GM19395 (cell line): ENCODE measurements at regions not wholly inside any gene's neighbourhood (a gene's known extent, or its start where the extent isn't known, plus 50 kb on each side); places are given as distances from the start of the nearest gene placed in this dataset.

Experiments
- ATAC-seq: cut with Tn5 transposase; IDR thresholded peaks from one replicate; pipeline ENCODE4 v1.9.1; 2021; ENCODE audit warnings: mild to moderate bottlenecking, moderate library complexity; ENCODE audit not compliant: unreplicated experiment

GRCh38 chr4:125891597-125892258 lies 577.0 kb downstream of the FAT4 start:
- ATAC-seq: no peak

- ATAC-seq: no peak
Measured at GRCh38 chr4:125904802-125905201, 590.0 kb downstream of the FAT4 start.

GRCh38 chr4:125911058-125911457 lies 596.3 kb downstream of the FAT4 start:
- no peak for ATAC-seq

- ATAC-seq: no peak
Measured at GRCh38 chr4:125911481-125911880, 596.7 kb downstream of the FAT4 start.

GRCh38 chr4:125917559-125917958 lies 602.8 kb downstream of the FAT4 start:
- no peak for ATAC-seq

GRCh38 chr4:125928652-125929051 lies 613.9 kb downstream of the FAT4 start:
- ATAC-seq: no peak

GRCh38 chr4:125938541-125938940 lies 623.8 kb downstream of the FAT4 start:
- ATAC-seq: no peak

- no peak for ATAC-seq
Measured at GRCh38 chr4:125940426-125940825, 625.7 kb downstream of the FAT4 start.

- no peak for ATAC-seq
Measured at GRCh38 chr4:125944966-125945365, 630.2 kb downstream of the FAT4 start.

GRCh38 chr4:125948021-125948420 lies 633.3 kb downstream of the FAT4 start:
- ATAC-seq: no peak

GRCh38 chr4:125951261-125951887 lies 636.6 kb downstream of the FAT4 start:
- no peak for ATAC-seq

- ATAC-seq: no peak
Measured at GRCh38 chr4:125952631-125953030, 637.9 kb downstream of the FAT4 start.

GRCh38 chr4:125956276-125956675 lies 641.5 kb downstream of the FAT4 start:
- ATAC-seq: no peak

- no peak for ATAC-seq
Measured at GRCh38 chr4:125958519-125958918, 643.8 kb downstream of the FAT4 start.

- ATAC-seq: no peak
Measured at GRCh38 chr4:125961626-125962025, 646.9 kb downstream of the FAT4 start.

- no peak for ATAC-seq
Measured at GRCh38 chr4:125975861-125976397, 661.2 kb downstream of the FAT4 start.

GRCh38 chr4:125979950-125980349 lies 665.2 kb downstream of the FAT4 start:
- ATAC-seq: no peak

- no peak for ATAC-seq
Measured at GRCh38 chr4:125983168-125983567, 668.4 kb downstream of the FAT4 start.

GRCh38 chr4:125985856-125986255 lies 671.1 kb downstream of the FAT4 start:
- no peak for ATAC-seq

GRCh38 chr4:125986307-125986706 lies 671.6 kb downstream of the FAT4 start:
- ATAC-seq: no peak

GRCh38 chr4:125988464-125988863 lies 673.7 kb downstream of the FAT4 start:
- ATAC-seq: no peak

- ATAC-seq: no peak
Measured at GRCh38 chr4:125991398-125991797, 676.6 kb downstream of the FAT4 start.

- ATAC-seq: no peak
Measured at GRCh38 chr4:125992891-125993290, 678.1 kb downstream of the FAT4 start.
